Activated naive CD8-positive, alpha-beta T cell (primary cell): ENCODE measurements at regions not wholly inside any gene's neighbourhood (a gene's known extent, or its start where the extent isn't known, plus 50 kb on each side); places are given as distances from the start of the nearest gene placed in this dataset.
"Not testable (repeated sequence)": the region's sequence is repeated elsewhere in the genome, so short reads cannot be mapped to it uniquely, and the experiment has no call there.

Experiments
- H3K27ac Mint-ChIP-seq: one replicate; pipeline ENCODE4 v1.8.0; 2021; ENCODE audit warnings: mixed read lengths
- H3K27me3 Mint-ChIP-seq: one replicate; pipeline ENCODE4 v1.8.0; 2021; ENCODE audit warnings: mixed read lengths
- H3K36me3 Mint-ChIP-seq: one replicate; pipeline ENCODE4 v1.8.0; 2021; ENCODE audit warnings: mixed read lengths
- H3K4me1 Mint-ChIP-seq: one replicate; pipeline ENCODE4 v1.8.0; 2021; ENCODE audit warnings: low read depth, mixed read lengths
- H3K4me3 Mint-ChIP-seq: one replicate; pipeline ENCODE4 v1.8.0; 2021; ENCODE audit warnings: mild to moderate bottlenecking, mixed read lengths
- H3K9me3 Mint-ChIP-seq: one replicate; pipeline ENCODE4 v1.8.0; 2021; ENCODE audit warnings: low read depth, mixed read lengths

DNA sequence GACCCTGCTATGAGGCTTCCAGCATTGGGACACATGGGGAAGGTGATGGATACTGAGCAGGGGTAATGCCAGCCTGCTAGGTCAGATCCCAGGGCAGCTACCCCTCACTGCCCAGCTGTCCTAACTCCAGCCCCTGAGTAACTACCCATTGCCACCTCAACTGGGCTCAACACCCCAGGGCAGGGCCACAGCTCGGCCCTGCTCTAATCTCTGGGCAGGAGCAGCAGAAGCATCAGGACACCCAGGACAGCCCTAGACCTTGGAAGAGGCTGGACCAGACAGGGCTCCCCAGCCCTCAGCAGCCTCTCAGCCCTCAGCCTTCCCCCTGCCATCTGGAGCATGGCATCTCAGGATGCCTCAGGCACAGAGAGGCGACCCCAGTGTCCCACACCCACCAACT lies 67.4 kb upstream of the TOP1 start:
- Mint-ChIP-seq H3K4me1 (peaks cover 11% of the 10 kb centered on the region), H3K27ac (no peak overlapping the region), H3K9me3 (no peaks in the 10 kb centered on the region), H3K27me3 (no peaks in the 10 kb centered on the region), H3K4me3 (no peak overlapping the region), H3K36me3 (no peaks in the 10 kb centered on the region)

DNA sequence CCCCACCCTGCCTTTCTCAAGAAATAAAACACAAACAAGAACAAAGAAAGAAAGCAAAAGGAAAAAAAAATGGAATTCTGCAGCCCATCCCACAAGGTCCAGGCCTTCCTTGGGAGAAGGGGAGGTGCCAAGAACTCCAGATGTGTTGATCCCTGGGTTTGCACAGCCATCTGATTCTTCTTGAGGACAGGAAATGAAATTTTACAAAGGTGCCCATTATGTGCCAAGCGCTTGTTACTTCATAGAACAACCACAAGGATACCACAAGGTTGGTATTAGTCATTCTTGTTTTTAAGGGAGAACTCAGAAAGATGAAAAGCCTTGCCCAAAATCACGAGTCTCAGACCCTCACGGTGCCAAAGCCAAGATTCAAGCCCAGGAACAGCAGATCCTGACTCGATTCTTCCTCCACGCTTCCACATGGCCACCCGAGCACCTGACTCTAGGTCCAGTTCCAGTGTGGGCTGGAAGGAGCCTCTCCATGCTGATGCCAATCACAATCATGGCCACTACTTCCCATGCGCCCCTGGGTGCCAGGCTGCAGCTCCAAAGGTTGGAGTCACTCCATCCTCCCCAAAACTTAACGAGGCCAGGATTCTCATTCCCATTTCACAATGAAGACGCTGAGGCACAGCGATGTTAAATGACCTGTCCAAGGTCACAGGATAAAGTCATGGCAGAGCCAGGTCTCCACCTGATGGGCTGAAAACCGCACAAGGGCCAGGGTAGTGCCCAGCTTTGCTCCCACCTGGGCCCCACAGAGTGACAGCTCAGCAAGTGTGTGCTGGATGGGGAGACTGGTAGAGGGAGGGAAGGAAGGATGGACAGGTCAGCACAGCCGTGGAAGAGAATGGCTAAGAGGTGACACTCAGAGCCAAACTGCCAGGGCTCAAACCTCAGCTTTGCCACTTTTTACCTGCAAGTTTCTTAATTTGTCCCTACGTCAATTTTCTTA lies 66.7 kb upstream of the TOP1 start:
- no peak overlapping the region for H3K27ac Mint-ChIP-seq
- H3K27me3 Mint-ChIP-seq = no peaks in the 10 kb centered on the region
- H3K4me3 Mint-ChIP-seq = no peak overlapping the region
- H3K36me3 Mint-ChIP-seq = no peaks in the 10 kb centered on the region
- no peaks in the 10 kb centered on the region for H3K9me3 Mint-ChIP-seq
- H3K4me1 Mint-ChIP-seq = peaks cover 11% of the 10 kb centered on the region

DNA sequence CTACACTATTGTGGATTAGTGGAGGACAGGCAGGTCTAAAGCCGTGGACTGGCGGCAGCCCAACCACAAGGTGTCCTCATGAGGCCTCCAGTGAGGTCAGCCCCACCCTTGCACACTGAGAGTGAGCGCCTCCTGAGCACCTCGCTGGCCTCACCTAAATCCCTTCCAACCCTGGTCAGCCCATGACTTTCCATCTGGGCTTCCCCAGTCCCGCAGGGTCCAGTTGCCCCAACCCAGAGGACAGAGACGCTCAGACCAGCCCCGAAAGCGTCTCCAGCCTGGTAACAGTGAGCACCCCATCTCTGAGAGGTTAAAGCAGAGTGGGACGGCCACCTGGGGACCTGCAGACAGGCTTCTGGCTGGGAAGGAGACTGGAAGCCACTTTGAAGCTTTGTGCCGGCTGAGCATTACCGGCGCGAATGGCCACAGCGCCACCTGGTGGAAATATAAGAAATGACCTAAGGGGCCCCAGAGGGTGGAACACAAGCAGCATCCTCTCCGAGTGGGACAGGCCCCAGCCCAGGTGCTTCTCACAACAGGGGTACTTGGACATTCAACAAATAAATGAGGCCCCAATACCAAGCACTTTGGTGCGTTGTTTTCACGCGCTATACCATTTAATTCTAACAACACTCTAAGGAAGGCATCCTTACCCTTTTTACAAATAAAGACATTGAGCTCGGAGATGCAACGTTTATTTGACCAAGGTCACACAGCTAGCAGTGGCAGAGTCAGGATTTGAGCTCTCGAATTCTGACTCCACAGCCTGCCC lies 65.7 kb upstream of the TOP1 start:
- H3K27me3 Mint-ChIP-seq = no peaks in the 10 kb centered on the region
- no peaks in the 10 kb centered on the region for H3K9me3 Mint-ChIP-seq
- peaks cover 11% of the 10 kb centered on the region for H3K4me1 Mint-ChIP-seq
- no peak overlapping the region for H3K27ac Mint-ChIP-seq
- no peak overlapping the region for H3K4me3 Mint-ChIP-seq
- no peaks in the 10 kb centered on the region for H3K36me3 Mint-ChIP-seq

DNA sequence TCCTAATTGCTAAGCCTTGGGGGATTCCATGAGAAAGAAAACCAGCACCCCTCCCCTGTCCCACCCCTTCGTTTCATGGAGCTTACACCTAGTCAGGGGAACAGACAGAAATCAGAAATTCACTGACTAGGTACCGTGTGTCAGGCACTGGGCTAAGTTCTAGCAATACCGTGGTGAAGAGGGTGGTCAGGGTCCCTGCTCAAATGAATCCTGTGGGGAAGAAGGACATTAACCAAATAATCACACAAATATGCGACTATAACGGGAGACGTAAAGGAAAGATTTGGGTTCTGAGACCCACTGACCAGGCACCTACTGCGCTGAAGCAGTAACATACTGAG lies 65.1 kb upstream of the TOP1 start:
- H3K4me3 Mint-ChIP-seq = no peak overlapping the region
- H3K4me1 Mint-ChIP-seq = peaks cover 11% of the 10 kb centered on the region
- H3K9me3 Mint-ChIP-seq = no peaks in the 10 kb centered on the region
- no peaks in the 10 kb centered on the region for H3K27me3 Mint-ChIP-seq
- no peaks in the 10 kb centered on the region for H3K36me3 Mint-ChIP-seq
- no peak overlapping the region for H3K27ac Mint-ChIP-seq

DNA sequence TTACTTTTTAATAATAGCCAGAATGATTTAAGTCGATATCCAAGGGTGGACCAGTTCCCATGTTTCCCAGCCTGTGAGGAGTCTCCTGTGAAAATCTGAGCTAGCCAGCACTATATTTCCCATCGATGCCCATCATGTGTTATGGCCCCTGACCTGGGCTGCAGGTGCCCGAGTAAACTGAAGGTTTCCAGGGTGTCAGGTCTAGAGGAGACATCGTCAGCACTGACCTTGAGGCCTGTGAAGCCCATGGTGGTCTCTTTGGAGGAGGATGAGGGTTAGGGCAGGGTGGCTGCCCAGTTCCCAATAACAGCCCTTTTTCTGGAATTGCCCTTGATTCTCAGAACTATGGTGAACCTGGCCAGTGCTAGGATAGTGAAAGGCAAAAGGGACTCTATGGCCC lies 63.0 kb upstream of the TOP1 start:
- Mint-ChIP-seq H3K4me1 (peaks cover 18% of the 10 kb centered on the region), H3K9me3 (no peaks in the 10 kb centered on the region), H3K36me3 (no peaks in the 10 kb centered on the region), H3K4me3 (no peak overlapping the region), H3K27me3 (peaks cover 6% of the 10 kb centered on the region), H3K27ac (no peak overlapping the region)

DNA sequence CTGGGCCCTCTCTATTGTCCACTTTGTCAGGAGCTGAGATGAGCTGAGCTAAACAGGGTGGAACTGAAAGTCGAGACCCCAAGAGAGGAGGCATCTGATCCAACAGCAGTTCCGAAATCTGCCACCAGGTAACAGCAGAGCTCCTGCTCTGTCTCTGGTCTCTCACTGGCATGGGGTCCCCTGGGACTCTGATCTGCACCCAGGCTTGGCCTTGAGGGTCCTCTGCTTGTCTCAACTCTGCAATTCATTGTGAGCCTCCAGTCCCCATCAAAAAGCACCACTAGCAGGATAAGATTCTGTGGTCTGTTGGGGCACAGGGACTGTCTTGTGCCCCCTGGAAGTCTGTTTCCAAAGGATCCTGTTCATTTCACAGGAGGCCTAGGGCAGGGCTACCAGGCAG lies 62.5 kb upstream of the TOP1 start:
- no peaks in the 10 kb centered on the region for H3K36me3 Mint-ChIP-seq

DNA sequence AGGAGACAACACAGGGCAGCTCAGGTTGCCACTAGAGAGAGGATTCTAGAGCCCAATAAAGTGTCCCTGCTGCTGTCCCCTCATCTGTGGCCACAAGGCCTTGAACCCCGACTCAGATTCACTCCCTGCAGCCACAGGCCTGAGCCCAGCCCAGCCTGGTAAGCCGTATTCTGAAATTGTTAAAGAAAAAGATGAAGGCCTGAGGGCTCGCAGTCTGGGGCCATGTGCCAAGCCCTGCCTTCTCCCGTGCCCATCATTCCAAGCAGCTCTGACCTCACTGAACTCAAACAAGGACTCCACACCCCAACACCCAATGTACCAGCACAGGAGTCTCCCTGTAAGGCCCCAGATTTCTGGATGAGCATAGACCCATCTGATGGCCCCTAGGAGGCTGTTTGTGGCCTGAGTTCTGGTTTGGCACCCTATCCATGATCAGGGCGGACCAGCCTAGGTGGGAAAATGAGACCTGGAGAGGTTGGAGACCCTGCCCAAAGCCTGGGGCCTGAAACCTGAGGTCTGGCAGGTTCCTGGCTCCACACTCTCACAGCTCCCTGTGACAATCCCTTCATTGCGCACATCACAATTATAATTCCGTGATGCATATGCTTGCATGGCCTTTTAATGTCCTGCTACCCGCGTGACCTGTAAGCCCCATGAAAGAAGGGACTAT lies 62.0 kb upstream of the TOP1 start:
- peaks cover 6% of the 10 kb centered on the region for H3K27me3 Mint-ChIP-seq
- H3K9me3 Mint-ChIP-seq = no peaks in the 10 kb centered on the region
- no peaks in the 10 kb centered on the region for H3K36me3 Mint-ChIP-seq
- H3K4me1 Mint-ChIP-seq = peaks cover 14% of the 10 kb centered on the region
- no peak overlapping the region for H3K4me3 Mint-ChIP-seq
- H3K27ac Mint-ChIP-seq = no peak overlapping the region

More for the DNA sequence above, 62.5 kb upstream of the TOP1 start:
- Mint-ChIP-seq H3K4me3 (no peak overlapping the region), H3K27ac (no peak overlapping the region), H3K9me3 (no peaks in the 10 kb centered on the region), H3K27me3 (peaks cover 6% of the 10 kb centered on the region), H3K4me1 (peaks cover 18% of the 10 kb centered on the region)

DNA sequence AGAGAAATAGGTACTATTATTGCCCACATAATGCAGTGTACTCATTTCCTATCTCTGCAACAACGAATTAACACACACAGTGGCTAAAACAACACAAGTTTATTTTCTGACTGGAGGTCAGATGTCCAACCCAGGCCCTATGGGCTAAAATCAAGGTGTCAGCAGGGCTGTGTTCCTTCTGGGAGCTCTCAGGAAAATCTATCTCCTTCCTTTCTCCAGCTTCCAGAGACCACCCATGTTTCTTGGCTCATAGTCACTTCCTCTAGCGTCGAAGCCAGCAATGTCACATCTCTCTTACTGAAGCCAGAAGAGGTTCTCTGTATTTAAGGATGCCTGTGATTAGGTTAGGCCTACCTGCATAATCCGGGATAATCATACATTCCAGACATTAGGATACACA lies 60.9 kb upstream of the TOP1 start:
- no peaks in the 10 kb centered on the region for H3K9me3 Mint-ChIP-seq
- peaks cover 6% of the 10 kb centered on the region for H3K27me3 Mint-ChIP-seq
- no peak overlapping the region for H3K4me3 Mint-ChIP-seq
- no peaks in the 10 kb centered on the region for H3K36me3 Mint-ChIP-seq
- H3K4me1 Mint-ChIP-seq = peaks cover 8% of the 10 kb centered on the region
- no peak overlapping the region for H3K27ac Mint-ChIP-seq

DNA sequence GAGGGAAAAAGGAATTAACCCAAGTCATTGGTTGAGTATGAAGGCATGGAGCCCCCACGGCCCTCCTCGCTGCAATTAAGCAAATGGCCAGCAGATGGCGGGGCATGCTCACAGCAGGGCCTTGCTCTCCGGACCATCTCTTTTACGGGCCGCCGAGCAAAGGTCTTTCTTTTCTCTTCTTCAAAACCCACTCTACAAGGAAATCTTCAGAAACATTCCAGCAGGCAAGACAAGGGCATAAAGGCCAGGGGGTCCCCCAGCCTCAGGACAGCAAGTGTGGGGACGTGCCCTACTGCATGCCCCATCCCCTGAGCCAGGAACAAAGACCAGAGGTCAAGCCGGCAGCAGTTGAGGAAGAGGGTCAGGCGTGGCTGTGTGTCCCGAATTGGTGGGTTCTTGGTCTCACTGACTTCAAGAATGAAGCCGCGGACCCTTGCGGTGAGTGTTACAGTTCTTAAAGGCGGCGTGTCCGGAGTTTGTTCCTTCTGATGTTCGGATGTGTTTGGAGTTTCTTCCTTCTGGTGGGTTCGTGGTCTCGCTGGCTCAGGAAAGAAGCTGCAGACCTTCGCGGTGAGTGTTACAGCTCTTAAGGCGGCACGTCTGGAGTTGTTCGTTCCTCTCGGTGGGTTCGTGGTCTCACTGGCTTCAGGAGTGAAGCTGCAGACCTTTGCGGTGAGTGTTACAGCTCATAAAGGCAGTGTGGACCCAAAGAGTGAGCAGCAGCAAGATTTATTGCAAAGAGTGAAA lies 59.6 kb upstream of the TOP1 start:
- H3K27me3 Mint-ChIP-seq, H3K4me1 Mint-ChIP-seq, H3K9me3 Mint-ChIP-seq, H3K36me3 Mint-ChIP-seq: not testable (repeated sequence)
- peak overlapping the region; percentile 22 for H3K27ac Mint-ChIP-seq
- peak overlapping the region; percentile 91 for H3K4me3 Mint-ChIP-seq

DNA sequence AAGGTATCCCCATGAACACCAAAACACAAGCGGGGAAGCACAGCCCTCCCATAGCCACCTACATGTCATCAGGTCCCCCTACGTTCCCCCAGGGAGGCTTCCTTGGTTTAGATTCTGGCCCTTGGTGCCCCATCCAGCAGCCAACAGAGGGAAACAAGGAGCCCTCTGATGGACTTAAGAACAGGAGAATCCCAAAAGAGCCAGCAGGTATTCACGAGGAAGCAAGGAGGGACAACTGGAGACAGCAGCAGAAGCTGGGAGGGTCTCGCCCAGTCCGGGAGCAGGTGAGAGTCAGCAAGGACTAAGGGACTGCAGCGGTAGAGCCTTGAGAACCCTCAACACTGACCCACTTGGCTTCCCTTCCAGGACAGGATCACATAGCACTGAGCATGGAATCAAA lies 58.4 kb upstream of the TOP1 start:
- Mint-ChIP-seq H3K27me3 (peaks cover 6% of the 10 kb centered on the region), H3K36me3 (no peaks in the 10 kb centered on the region), H3K27ac (no peak overlapping the region), H3K4me3 (no peak overlapping the region), H3K4me1 (peaks cover 8% of the 10 kb centered on the region), H3K9me3 (no peaks in the 10 kb centered on the region)

DNA sequence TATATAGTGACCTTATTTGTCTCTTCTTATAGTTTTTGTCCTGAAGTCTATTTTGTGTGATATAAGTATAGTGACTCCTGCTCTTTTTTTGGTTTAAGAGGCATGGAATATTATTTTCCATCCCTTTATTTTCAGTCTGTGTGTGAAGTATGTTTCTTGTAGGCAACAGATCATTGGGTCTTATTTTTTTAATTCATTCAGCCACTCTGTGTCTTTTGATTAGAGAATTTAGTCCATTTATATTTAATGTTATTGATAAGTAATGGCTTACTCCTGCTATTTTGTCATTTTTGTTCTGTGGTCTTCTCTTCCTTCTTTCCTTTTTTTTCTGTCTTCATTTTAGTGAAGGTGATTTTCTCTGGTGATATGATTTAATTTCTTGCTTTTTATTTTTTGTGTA lies 51.4 kb upstream of the TOP1 start:
- Mint-ChIP-seq H3K4me3 (no peak overlapping the region), H3K9me3 (peaks cover 20% of the 10 kb centered on the region), H3K27ac (no peak overlapping the region), H3K4me1 (no peaks in the 10 kb centered on the region), H3K27me3 (peaks cover 5% of the 10 kb centered on the region), H3K36me3 (peaks cover 14% of the 10 kb centered on the region)

DNA sequence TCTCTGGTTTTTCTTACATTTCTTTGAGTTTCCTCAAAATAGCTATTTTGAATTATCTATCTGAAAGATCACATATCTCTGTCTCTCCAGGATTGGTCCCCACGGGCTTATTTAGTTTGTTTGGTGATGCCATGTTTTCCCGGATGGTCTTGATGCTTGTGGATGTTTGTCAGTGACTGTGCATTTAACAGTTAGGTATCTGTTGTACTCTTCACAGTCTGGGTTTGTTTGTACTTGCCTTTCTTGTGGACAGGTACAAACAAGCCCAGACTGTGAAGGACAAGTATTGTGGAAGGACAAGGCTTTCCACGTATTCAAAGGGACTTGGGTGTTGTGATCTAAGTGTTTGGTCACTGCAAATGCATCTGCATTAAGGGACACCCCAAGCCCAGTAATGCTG lies 49.9 kb upstream of the TOP1 start:
- no peak overlapping the region for H3K4me3 Mint-ChIP-seq
- H3K27ac Mint-ChIP-seq = no peak overlapping the region
- peaks cover 20% of the 10 kb centered on the region for H3K9me3 Mint-ChIP-seq
- H3K36me3 Mint-ChIP-seq = peaks cover 14% of the 10 kb centered on the region
- H3K4me1 Mint-ChIP-seq = no peaks in the 10 kb centered on the region
- peaks cover 5% of the 10 kb centered on the region for H3K27me3 Mint-ChIP-seq
